MM.1S (cell line): ENCODE measurements at regions not wholly inside any gene's neighbourhood (a gene's known extent, or its start where the extent isn't known, plus 50 kb on each side); places are given as distances from the start of the nearest gene placed in this dataset.

Source experiments
- EZH2phosphoT487 ChIP-seq: fragments of 300-600 bp; sonication (generic); IDR thresholded peaks from 2 replicates; pipeline ENCODE4 v1.6.1; 2018; ENCODE audit warnings: antibody characterized with exemption, low read length
- TF ChIP-seq, protein P1 (sequence below): fragments of 300-600 bp; sonication (generic); IDR thresholded peaks from 2 replicates; pipeline ENCODE4 v1.5.1; 2016; ENCODE audit warnings: antibody characterized with exemption, low read length, mixed read lengths

DNA sequence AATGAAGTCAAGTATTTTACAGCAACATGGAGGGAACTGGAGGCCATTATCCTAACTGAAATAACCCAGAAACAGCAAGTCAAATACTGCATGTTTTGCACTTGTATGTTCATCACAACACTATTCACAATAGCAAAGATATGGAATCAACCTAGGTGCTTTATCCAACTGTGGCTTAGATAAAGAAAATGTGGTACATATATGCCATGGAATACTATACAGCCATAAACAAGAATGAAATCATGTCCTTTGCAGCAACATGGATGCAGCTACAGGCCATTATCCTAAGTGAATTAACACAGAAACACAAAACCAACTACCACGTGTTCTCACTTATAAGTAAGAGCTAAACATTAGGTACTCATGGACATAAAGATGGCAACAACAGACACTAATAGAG, 91.5 kb upstream of the E2F3 start:
- TF ChIP-seq EZH2phosphoT487, result no peak
- TF ChIP-seq, protein P1, sequence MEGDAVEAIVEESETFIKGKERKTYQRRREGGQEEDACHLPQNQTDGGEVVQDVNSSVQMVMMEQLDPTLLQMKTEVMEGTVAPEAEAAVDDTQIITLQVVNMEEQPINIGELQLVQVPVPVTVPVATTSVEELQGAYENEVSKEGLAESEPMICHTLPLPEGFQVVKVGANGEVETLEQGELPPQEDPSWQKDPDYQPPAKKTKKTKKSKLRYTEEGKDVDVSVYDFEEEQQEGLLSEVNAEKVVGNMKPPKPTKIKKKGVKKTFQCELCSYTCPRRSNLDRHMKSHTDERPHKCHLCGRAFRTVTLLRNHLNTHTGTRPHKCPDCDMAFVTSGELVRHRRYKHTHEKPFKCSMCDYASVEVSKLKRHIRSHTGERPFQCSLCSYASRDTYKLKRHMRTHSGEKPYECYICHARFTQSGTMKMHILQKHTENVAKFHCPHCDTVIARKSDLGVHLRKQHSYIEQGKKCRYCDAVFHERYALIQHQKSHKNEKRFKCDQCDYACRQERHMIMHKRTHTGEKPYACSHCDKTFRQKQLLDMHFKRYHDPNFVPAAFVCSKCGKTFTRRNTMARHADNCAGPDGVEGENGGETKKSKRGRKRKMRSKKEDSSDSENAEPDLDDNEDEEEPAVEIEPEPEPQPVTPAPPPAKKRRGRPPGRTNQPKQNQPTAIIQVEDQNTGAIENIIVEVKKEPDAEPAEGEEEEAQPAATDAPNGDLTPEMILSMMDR, result no peak
